ENCODE measurements at regions not wholly inside any gene's neighbourhood (a gene's known extent, or its start where the extent isn't known, plus 50 kb on each side); places are given as distances from the start of the nearest gene placed in this dataset.

DNA sequence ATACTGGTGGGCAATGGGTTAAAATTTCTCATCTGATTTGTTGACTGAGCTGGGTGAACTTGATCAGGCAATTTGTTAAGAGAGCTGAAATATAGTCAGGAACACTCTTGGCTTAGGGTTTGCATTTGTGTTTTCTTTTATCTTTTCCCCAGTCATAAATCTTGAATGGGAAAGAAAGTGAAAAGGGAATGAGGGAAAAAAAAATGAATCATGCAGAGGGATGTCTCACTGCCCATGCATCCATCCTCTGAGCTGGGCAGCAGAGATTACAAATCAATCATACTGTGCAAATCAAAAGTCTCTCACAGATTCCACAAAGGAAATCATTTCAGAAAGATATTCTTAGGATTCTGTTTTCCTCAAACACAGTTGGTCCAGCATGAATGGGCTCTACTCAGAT, 174.2 kb upstream of the MPPED2 start:
- TF ChIP-seq GATA2 (IDR thresholded peaks at IDR 0.05; ENCODE audit: low read depth, low read length), result no peak
- TF ChIP-seq GATA3 (IDR thresholded peaks at IDR 0.05; ENCODE audit: low read depth, low read length), result no peak

Data from SH-SY5Y (cell line).